OCI-LY1 (cell line): ENCODE measurements at regions not wholly inside any gene's neighbourhood (a gene's known extent, or its start where the extent isn't known, plus 50 kb on each side); places are given as distances from the start of the nearest gene placed in this dataset.

ENCODE experiments used
- CTCF ChIP-seq: fragments of 200-600 bp; sonication (generic), shearing (Covaris generic); IDR thresholded peaks from 2 replicates; pipeline ENCODE4 v1.5.1; 2017; ENCODE audit warnings: mild to moderate bottlenecking, antibody characterized with exemption, low read length, moderate library complexity, mixed read lengths
- EZH2 ChIP-seq: fragments of 200-600 bp; sonication (generic), shearing (Covaris generic); IDR thresholded peaks from 2 replicates; pipeline ENCODE4 v1.8.0; 2017; ENCODE audit warnings: borderline replicate concordance, mixed run types, mild to moderate bottlenecking, antibody characterized with exemption, low read length, moderate library complexity, mixed read lengths

GRCh38 chr5:15421381-15421780 lies 78.6 kb upstream of the FBXL7 start:
- TF ChIP-seq CTCF (no peak), EZH2 (no peak)
